Stromal cell of bone marrow (primary cell): ENCODE measurements at regions not wholly inside any gene's neighbourhood (a gene's known extent, or its start where the extent isn't known, plus 50 kb on each side); places are given as distances from the start of the nearest gene placed in this dataset.

Experiments used
- DNase-seq: peaks from one replicate; pipeline ENCODE4 v3.0.0-alpha.2; 2012; ENCODE audit warnings: low read depth

DNA sequence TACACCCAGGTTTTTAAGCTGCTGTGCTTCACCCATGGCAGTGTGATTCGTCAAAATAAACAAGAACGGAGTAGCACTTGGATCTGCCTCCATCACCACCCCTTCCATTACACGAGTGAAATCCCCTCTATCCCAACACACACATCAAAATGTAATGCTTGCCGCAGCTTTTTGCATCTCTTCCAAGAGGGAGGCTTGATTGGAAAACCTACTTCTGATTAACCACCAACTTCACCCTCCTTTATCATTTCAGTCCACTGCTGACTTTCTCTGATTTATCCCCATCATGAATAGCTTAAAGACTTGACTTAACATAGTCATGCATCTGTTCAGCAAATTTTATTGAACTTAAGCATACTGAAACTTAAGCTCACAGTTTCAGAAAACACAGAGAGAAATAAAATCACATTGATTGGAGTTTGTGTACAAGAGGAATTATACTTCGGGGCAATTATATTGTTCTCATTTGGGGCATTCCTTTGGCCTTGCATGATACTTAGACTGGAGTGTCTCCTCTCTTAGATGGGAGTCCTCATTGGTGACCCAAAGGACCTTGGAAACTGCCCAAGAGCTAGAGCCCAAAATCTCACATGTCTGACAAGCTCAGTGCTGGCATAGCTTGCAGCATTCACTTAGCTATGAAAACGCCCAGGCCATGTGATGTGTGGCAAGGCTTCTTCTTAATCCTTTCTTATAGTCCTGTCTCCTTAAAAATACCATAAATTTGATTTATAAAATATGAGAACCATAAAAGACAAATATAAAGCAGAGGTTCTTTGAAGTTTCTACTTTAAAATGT, 124.3 kb upstream of the UMPS start:
- DNase-seq = peak; percentile 9

GRCh38 chr3:124607163-124607562, 123.1 kb upstream of the UMPS start:
- DNase-seq = peak; percentile 66

DNA sequence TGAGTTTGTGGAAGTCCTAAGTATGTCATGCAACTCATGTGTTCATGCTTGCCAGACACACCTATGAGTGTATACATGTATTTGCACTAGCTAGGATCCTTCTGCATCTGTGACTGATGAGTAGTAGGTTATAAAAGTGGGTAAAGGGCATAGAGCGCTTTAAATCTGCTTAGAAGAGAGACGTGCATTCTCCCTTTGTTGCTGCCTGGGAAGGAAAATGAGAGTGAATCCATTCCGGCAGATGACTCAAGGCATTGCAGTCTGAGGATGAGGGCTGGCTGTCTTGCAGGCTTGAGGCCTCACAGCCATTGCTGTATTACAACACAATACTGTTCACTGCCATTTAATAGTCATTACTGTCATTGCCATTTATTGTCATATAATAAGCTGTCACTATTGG, 120.8 kb upstream of the UMPS start:
- DNase-seq = no peak

GRCh38 chr3:124610130-124610529, 120.1 kb upstream of the UMPS start:
- no peak for DNase-seq

DNA sequence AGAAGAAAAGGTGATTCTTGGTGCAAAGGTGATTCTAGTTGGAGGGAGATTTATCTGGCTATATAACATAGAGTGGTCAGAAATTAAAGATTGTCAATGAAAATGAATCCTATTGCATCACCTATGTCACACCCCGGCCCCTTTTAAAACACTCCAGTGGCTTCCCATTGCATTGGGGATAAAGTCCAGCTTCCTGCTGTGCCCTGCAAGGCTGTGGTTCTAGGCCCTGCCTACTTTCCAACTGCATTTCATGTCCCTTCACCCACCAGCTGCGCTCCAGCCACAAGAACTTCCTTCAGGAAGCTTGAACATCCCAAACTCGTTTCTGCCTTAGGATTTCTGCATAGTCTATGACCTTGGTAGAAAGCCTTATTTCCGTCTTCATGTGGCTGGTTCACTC, 118.7 kb upstream of the UMPS start:
- DNase-seq = no peak

GRCh38 chr3:124615896-124616543, 114.2 kb upstream of the UMPS start:
- DNase-seq = no peak

DNA sequence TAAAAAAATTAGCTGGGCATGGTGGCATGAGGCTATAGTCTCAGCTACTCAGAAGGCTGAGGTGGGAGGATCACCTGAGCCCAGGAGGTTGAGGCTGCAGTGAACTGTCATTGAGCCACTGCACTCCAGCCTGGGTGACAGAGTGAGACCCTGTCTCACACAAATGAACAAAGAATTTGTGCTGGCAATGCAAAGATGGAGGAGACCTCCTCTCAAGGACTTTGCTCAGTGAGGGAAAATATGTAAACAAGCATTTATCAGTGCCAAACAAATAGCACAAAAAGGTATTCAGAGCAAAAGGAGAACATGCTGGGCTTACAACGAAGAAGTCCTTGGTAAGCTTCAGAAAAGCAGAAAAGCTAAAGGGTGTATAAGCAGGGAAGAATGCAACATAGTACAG, 113.1 kb upstream of the UMPS start:
- DNase-seq = no peak

DNA sequence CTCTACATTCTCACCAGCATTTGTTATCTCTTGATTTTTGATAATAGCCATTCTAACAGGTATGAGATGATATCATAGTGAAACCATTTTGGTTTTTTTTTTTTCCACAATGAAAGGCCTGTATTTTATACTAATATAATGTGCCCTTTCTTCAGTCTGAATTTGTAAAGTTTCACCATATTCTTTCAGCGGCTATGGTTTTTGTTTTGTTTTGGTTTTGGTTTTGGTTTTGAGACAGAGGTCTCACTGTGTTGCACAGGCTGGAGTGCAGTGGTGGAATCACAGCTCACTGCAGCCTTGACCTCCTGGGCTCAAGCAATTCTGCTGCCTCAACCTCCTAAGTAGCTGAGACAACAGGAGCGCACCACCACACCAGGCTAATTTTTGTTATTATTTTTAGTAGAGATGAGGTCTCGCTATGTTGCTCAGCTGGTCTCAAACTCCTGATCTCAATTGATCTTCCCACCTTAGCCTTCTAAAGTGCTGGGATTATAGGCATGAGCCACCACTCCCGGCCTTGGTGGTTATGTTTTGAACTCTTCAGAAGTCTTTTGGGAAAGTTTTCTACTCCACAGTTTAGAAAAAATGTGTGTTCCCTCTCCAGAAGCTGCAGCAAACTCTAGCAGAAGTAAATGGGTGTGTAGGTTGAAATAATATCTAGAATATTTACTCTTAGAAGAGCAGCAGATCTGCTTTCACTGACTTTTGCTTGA, 110.2 kb upstream of the UMPS start:
- DNase-seq = no peak

- peak; percentile 9 for DNase-seq
Observed at GRCh38 chr3:124620600-124621063, 109.6 kb upstream of the UMPS start.

DNA sequence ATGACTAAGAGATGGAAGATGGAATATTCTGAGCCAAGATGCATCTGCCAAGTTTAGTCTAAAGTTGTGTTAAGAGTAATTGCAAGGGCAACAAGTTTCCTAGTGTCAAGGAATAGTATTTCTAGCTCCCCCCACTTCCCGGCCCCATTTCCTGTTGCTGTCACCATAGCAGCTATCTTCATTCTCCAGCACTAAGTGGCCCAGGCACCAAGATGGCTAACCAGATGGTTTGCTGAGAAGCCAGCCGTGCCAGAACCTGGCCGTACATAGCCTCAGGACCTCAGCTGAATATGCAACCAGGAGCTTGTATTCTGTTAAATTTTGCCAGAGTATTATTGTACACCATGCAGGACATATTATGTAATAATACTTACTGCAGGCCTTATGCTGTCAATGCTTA, 108.8 kb upstream of the UMPS start:
- no peak for DNase-seq

GRCh38 chr3:124625074-124625473, 105.2 kb upstream of the UMPS start:
- no peak for DNase-seq

- no peak for DNase-seq
Observed at GRCh38 chr3:124627501-124627908, 102.7 kb upstream of the UMPS start.

DNA sequence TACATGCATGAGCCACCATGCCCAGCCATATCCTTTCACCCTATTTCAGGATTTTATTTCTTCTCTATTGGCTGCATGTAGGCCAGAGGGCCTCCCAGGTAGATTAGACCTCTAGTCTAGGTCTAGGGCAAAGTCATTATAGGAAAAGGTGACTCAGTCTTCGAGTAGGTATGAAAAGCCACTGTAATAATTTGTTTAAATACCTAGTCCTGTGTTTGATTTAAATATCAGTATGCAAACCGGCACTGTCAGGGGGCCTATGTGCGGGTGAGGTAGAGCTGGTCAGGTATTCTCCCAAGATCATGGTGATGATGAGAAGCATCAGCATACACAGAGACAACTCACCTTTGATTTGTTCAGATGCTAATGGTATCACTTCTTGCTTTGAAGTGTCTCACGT, 101.4 kb upstream of the UMPS start:
- no peak for DNase-seq

DNA sequence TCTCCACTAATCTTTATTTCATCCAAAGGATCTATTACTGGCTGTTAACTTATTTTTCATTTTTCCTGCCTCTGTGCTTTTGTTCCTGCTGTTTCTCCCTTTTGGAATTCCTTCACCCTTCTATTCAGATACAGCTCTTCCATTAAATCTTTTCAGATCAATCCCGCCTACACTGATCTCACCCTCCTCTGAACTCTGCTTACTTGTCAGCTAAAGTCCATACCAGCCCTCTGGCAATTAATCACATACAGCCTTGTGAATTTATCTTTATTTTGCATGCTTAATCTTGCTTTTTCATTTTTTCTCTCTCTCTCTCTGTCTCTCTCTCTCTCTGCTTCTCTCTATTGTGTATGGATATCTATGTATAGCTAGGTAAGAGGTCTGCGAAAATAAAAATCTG, 100.8 kb upstream of the UMPS start:
- DNase-seq = no peak

DNA sequence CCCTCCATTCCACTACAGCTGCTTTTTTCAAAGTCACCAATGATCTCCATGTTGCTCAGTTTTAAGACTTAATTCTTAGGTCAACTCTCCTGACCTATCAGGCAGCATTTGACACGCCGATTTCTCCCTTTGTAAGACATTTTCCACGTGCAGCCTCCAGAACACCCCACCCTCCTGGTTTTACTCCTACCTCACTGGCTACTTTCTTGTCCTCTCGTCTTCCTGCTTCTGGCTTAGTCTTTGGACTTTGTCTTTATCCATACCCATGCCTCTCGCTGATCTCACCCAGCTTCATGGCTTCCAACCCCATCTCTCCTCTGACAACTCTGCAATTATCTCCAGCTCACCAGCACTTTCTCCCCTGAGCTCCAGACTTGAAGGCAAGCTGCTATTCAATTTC, 99.3 kb upstream of the UMPS start:
- DNase-seq = no peak

DNA sequence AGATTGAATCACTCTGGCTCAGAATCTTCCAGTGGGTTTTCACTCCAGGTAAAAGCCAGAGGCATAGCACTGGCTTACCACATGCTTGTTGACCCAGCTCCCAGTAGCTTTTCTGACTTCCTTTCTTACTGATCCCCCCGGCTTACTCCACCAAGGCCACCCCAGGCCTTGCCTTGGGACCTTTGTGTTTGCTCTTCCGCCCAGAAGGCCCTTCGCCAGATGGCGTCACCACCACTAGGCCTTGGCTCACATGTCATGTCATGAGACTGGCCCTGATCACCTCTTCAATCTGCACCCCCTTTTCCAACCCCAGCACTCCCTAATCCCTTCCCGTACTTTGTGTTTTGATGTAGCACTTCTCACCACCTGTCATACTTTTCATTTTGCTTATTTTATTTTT, 98.5 kb upstream of the UMPS start:
- no peak for DNase-seq

DNA sequence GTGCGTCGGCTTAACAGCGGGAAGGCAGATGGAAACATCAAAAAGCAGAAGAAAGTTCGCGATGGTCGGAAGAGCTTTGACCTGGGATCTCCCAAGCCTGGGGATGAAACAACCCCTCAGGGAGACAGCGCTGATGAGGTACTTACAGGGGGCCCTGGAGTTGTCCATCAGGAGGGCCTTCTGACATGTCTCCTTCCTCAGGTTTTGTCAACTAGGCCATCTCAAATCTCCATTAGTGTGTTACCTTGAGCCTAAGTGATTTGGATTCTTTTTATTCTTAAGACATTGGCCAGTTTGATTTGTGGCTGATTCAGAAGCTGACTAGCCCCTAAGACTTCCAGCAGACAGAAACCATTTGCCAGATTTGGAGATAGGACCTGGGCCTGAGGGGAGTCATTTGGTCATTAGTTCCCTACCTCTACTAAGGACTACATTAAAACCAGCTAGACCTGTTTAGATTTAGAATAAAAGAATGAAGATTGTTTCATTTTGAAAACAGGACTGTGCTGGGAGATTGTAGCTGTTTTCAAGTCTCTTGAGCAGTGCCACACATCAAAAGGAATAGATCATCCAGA, 97.6 kb upstream of the UMPS start:
- no peak for DNase-seq

- DNase-seq = no peak
Observed at GRCh38 chr3:124633524-124633923, 96.7 kb upstream of the UMPS start.

- DNase-seq = no peak
Observed at GRCh38 chr3:124634210-124635168, 95.8 kb upstream of the UMPS start.

DNA sequence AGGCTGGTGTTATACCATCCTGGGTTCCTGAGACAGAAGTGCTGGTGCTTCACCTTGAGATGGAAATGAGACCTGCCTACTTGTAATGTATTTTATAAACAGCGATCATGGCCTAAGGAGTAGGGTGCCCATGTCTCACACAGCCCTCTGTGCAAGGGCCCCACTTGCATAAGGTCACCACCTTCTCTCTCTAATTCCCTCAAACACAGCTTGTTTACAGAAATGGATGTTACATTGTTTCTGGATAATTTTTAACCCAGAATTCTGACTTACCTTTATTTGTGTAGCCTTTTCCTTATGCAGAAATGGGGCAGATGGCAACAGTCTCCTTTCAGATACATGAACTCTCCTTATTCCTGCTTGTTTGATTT, 95.1 kb upstream of the UMPS start:
- no peak for DNase-seq

DNA sequence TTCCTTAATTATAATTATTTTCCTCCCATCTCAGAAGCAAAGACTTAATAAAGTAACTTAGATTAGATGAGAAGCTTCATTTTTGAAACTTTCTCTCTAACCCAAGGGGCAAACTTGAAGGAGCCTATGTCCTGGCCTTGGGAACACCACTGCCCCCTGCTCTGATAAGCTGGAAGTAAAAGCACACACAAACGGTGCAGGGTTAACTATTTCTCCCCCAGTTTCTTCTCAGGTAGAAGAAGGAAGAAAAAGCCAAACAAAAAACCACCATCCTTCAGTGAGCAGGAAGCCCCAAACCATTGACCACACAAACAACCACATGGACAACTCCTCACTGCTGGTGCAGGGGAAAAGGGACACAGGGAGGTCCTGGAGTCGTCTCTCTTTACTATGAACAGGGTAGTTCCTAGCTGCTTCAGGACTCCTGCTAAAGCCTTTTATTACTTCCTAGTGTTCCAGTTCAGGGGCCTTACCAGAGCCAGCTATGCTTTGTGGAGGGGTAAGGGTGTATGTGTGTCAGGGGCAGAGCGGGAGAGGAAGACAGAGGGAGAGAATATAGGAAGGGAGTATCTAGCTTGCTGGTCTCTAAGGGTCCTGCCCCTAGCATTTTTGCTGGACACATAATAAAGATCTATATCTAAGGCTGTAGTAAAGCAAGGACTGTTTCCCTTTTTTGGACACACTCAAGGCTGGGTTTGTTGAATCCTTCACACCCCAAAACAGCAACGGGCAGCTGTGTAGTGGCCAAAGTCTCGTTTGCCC, 94.0 kb upstream of the UMPS start:
- no peak for DNase-seq
